NCI-H2227 (cell line): ENCODE measurements at regions not wholly inside any gene's neighbourhood (a gene's known extent, or its start where the extent isn't known, plus 50 kb on each side); places are given as distances from the start of the nearest gene placed in this dataset.
A peak's percentile ranks its signal among the peaks of the same experiment; 100 is the strongest.
"Not testable (repeated sequence)": the region's sequence is repeated elsewhere in the genome, so short reads cannot be mapped to it uniquely, and the experiment has no call there.

Experiments used
- DNase-seq: peaks from one replicate; lab custom pipeline; 2025; ENCODE audit not compliant: unreplicated experiment; lab: John Stamatoyannopoulos, UW

DNA sequence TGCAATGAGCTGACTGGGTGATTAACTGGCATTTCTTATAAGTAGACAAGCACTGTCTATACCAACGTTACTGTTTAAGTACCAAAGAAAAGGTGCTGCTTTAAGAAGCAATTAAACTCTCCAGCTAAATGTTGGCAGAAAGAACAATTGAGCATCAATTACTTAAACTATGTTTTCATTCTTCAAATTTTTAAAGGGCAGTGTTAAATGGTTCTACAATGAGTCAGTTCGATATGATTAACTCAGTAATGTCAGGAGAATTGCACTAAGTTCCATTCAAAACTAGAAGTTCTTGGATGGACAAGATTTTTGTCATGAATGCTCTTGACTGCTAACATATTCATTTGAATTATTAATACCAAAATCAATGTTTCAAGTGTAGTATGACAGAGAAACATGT lies 593.7 kb downstream of the DNAH5 start:
- DNase-seq, result no peak

DNA sequence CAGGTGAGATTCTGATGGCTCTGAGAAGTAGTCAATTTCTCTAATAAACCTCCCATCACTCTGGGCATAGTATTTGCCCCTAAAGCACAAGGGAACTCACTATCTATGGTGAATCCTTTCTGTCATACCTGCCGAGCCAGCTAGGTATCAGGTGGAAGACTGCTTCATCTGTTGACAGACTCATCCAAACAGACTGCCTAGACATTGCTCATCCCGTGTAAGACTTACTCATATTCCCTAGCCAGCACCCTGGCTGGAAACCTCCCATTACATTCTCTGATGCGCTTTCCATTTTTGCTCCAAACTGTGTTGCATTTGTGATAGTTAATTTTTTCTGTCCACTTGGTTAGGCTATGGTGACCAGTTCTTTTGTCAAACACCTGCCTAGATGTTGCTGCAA lies 595.9 kb downstream of the DNAH5 start:
- no peak for DNase-seq

DNA sequence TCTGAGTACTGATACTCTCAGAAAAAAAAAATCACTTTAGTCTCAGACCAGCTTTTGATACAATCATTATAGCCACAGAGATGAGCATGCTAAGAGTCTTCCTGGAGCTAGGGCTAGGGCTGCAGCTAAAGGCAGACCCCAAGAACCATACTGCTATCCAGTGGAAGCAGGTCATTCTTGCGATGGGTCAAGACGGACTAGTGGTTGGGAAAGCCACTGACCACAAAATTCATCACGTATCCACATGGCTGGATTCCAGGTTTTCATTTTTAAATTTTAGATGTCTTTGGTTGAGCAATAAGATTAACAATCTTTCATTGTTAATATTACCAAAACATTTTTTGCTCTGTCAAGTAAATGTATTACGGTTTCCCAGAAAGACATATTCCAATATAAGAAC lies 598.1 kb downstream of the DNAH5 start:
- DNase-seq, result no peak

DNA sequence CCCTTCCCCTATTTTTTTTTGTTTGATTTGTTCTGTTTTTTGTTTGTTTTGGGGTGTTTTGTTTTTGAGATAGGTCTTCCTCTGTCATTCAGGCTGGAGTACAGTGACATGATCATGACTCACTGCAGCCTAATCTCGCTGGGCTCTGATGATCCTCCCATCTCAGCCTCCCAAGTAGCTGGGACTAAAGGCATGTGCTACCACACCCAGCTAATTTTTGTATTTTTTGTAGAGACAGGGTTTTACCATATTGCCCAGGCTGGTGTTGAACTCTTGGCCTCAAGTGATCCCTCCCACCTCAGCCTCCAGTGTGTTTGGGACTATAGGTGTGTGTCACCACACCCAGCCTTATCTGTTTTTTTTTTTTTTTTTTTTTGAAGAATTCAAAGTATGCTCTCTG lies 605.4 kb downstream of the DNAH5 start:
- DNase-seq, result no peak

DNA sequence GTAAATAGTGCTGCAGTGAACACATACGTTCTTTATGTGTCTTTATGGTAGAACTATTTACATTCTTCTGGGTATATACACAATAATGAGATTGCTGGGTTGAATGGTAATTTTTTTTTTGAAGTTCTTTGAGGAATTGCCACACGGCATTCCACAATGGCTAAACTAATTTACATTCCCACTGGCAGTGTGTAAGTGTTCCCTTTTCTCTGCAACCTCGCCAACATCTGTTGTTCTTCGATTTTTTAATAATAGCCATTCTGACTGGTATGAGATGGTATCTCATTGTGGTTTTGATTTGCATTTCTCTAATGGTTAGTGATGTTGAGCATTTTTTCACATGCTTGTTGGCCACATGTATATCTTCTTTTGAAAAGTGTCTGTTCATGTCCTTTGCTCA lies 609.5 kb downstream of the DNAH5 start:
- not testable (repeated sequence) for DNase-seq

DNA sequence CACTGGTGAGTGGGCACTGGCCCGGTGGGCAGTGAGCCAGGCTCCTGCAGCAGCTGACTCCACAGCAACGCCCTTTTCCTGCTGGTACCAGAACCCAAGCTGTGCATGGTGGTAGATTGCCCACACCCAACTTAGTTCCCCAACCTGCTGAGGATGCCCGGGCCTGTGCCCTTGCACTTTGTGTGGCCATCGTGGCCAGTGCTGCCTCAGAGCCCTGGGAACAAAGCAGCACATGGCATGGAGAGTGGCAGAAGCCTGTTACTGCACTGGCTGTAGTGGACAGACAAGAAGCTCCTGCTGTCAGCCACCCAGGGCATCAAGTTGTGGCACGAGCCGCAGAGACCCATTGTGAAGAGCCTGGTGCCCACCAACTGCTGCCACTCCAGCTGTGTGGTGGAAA lies 612.9 kb downstream of the DNAH5 start:
- no peak for DNase-seq

DNA sequence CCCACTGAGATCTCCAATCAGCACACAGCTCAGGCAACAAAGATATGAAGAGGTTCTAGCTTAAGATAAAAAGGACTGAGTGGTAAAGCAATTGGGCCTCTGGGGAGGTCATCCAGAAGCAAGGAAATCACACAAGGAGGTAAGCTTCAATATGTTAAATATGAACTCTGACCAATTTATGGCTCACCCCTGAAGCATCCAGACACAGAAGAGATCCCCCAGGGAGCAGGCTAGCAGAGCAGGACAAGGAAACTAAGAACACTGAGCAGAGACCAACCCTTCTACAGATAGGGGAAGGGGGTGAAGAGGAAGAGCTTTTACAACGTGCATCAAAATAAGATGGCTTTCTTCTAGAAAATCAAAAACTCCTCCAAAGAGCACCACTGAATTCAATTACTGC lies 616.2 kb downstream of the DNAH5 start:
- DNase-seq, result no peak

DNA sequence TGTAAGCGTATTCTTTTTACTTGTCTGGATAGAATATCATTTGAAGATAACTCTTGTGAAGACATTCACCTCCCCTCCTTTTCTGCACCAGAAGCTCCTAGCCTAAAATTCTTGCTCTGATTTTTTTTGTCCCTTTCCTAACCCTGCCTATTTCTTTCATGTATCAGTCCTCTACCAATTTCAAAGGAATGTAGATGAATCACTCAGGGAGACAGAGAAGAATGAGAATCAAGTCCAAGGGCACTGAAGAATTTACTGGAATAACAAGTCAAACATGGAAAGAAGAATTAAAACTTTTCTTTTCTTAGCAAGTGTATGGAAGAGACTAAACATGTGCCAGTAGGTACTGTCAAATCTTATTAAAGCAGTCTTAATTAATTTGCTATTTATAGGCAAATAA lies 618.7 kb downstream of the DNAH5 start:
- DNase-seq, result no peak

DNA sequence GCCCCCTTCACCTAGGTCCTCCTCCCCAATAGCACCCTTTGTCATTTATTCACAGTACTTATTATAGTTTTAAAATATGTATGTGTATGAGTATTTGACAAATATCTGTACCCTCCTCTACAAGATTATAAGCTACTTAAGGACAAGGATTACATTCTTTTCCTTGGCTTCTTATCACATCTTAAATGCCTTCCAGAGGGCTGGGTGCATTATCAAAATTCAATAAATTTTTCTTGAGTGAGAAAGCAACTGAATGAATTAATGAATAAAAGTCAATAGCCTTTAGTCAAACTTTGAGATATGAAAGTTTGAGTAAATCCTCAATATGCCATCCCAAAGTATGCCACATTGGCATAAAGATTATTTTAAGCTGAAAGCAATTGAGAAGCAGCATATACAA lies 621.7 kb downstream of the DNAH5 start:
- no peak for DNase-seq

DNA sequence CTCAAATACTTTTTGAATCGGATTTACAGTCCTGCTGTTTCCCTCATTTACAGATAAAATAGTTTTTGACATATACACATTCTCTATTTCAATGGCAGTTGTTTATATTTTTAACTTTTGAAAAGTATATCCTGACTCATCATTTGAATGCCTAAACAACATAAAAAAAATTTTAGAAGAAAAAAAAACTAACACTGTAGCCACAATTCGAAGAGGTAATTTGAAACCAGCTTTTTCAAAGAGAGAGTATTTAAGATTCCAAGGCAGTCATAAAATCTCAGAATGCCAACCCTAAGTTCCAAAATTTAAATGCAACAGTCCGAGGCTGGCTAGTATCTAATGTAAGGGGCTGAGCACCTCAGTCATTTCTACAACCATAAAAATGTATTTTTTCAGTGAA lies 626.8 kb downstream of the DNAH5 start:
- DNase-seq, result no peak

DNA sequence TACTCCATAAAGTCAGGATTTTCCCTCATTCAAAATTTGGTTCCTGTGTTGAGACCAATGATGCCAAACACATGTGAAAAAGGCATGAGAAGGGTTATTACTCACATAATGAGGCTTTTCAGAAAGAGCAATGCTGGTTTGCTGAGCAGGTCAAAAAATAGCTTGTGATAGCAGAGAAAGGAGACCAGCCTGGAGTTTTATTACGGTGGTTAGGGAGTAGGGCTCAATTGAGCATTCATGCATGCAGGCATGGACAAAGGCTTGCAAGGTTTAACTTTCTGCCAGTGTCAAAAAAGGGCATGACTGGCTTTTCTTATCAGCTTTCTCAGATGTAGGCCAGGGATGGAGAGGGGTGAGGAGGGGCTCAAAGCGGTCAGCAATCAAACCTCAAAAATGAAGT lies 628.3 kb downstream of the DNAH5 start:
- no peak for DNase-seq

DNA sequence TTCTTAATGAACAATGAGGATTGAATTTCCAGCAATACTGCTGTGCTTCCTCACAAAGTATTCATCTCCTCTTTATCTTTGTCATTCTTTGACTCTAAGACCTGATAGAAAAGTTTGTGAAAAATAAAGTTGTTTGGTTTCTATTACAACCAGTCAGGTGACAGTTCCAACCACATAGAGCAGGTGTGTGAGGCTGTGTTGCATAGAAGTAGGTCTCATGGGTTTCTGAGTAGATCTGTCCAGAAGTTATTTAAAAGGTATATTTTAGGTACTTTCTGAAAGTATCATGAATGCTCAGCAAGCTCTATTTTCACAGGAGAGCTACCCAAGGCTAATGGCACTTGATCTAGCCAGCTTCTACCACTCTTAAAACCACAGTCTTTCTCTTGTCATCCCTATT lies 637.0 kb downstream of the DNAH5 start:
- no peak for DNase-seq

DNA sequence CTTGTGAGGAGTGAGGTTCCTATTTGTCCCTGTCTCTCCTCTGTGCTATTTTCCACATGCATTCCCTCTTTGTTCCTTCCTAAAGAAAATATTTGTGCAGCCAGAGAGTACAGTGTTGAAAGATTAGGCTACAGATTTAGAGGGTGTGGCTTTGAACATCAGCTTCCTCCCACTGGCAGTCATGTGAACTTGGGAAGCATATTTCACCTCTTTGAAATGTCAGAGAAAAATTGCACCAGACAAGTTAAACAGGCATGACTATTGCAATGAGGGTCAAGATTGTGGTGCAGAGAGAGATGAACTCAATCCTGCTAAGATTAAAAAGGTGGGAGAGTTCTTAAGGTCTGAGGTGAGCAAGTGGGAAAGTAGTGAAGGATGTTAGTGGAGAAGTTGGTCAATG lies 641.0 kb downstream of the DNAH5 start:
- DNase-seq, result no peak

DNA sequence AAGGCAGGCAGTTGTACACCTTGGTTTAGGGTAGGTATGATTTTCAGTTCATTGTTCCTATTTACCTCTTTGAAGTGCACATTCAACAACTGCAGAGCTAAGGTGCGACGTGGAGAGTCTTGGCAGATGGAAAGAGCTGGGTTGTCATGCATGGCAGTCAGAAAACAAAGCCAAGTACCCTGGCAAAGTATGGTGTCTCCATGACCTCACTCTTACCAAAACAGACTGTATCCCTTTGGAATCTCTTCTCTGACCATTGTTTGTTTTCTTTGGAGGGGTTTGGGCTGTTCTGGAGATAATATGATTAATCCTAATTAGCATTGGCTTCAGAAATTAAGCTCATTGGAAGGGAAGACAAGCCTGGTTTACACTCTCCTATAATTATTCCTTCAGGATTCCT lies 665.7 kb downstream of the DNAH5 start:
- no peak for DNase-seq

DNA sequence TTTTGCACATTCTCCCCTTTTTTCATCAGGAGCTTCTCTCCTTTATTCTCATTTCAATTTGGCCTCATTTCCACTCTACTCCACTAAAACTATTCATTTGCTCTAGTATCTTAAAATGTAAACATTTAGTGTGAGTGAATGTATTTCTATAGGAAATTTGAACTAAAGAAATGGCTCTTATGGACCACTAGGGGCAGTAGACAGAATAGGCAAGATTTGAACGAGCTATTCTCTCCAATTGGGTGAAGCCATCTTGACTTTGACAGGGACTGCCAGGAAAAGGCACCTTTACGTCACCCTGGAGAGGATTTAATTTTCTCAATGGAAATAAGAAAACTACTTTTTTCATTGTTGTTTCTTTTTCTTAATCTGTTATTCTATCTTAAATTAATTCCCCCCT lies 666.3 kb downstream of the DNAH5 start:
- DNase-seq, result no peak

DNA sequence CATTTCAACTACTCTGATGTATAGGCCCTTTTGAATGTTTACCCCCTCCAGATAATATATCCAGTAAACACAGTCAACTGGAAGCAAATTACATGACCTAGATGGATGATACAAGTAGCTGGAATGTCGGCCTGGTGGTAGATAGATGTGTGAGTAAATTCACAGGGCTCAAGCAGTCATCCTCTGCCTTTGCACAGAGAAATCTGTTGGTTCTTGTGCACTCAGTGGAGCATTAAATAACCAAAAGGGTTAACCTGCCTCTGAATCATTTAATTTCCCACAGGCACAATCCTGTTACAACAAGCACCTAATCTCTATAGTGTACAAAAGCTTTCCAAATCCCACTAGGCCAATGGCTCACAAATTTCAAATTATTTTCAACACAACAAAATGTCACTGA lies 668.3 kb downstream of the DNAH5 start:
- DNase-seq, result no peak

DNA sequence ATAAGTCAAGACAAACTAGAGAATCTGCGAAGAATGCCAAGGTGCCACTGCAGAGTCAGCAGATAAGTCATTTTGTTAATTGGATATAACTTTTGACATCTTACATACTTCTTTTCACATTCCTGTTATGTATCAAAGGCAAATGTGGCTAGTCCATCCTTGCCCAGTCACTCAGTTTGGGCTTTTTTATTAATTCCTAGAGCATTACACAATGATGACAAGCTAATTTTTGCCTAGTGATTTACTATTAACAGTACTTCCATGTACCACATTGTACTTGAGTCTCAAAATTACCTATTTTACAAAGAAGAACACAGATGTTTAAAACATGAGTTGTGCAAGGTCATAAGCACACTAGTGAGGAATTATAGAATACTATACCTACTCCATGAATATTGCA lies 680.8 kb downstream of the DNAH5 start:
- DNase-seq, result no peak

DNA sequence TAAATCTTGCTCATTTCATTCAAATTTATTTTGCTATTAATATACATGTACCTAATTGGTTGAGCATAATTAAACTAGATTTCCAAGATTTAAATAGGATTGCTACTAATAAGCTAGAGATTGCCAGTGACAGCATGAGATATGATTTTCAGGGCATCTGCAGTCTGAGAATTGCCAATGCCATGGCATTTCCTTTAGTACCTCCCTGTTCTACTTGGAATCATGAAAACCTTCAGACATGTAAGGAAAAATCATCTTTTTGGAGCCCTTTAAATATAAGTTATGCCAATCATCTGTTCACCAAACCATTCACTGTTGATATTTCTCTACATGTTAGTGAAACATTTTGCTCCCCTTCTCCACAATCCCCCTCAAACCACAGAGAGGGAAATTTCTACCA lies 691.4 kb downstream of the DNAH5 start:
- no peak for DNase-seq

DNA sequence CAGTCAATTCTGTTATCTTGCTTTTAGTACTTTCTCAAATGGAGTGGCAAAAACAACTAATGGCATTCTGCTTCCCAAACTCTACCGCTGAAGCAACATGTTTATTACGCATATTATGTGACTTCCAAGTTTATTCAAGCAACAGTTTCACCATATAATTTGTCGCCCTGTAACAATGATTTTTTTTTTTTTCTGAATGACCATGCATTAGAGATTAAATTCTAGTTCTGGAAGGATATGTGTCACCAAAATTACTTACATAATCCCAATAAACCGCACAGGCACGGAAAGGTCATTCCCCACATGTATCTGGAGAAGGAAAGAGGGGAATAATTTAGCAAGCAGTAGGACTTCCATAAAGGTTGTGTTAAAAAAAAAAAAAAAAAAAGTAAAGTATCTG lies 691.8 kb downstream of the DNAH5 start:
- no peak for DNase-seq

DNA sequence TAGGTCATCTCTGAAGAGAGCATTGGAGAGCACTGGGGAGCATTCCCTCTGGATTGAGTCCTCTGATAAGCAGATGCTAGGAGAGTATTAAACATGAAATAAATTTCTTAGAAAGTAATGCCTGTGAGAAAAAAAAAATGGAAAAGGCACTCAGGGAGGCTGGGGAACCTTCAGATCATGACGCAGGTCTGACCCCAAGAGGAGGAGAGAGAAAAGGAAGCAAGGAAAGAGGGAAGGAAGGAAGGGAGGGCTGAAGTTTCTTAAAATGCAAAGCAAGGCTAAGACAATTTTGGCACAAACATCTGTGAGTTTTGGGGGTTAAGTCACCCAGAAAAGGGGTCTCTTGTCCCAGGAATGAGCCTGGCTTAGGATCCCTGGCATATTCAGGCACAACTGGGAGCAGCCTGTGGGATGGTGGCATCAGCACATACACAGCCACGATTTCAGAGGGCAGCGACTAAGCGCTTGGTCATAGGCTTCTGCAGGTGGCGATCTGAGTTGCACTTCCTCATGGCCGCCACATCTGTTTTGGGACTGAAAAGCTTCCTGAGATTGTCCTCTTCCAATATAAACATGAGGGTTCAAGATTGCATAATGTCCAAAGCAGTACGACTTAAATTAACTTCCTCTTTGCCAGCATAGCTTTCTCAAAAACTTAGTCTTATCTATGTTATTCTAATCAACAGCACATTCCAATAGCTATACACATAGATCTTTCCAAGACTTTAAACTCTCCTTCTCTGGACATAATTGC lies 692.7 kb downstream of the DNAH5 start:
- no peak for DNase-seq

DNA sequence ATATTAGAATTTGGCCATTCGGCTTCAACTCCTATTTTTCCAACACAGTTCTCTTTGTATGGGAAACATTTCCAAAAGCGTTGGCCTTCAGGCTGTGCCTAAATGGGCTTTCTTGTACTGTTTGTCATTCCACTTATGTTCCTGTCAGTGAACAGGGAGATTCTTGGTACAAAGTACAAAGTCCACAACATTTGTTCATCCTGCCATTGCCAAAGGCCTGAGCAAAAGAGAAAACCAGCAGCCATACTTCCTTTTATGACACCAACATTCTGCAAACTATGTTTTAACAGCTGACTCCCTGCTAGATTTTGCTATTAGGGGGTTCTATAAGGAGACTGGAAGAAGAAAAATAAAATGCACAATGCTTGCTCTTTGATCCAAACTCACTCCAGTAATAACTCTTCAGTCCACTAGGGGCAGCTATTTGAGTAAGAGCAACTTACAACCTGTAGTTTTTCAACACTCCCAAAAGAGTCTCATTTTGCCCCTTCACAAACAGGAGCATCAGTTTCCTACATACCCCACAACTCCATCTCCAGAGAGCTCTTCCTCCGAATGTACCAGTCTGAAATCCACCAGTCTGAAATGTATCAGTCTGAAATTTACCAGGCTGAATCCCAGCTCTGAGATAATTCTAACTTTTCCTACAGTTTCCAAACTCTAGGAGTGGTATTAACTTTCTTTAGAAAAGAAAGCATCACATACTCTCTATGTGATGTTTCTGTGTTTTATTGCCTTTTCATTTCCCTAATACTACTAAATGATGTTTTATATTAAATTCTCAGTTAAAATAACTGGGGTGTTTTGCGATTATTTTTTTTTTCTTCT lies 693.8 kb downstream of the DNAH5 start:
- DNase-seq, result peak; percentile 12

DNA sequence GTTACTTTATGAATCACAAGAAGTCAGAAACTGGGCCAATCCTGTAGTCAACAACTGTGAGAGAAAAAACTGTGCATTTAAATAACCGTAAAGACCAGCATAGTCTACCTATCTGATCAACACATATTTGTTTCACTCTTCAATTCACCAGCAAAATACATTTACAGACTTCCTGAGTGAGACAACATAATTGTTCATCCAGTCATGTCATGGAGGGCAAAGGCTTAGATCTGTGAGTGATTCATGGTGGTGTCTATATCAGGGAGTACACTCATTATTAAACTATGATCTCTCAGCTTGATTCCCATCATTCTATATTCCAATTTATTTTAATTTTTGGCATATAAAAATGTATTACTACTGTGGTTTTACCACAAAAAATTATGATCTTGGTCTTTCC lies 694.6 kb downstream of the DNAH5 start:
- DNase-seq, result no peak

DNA sequence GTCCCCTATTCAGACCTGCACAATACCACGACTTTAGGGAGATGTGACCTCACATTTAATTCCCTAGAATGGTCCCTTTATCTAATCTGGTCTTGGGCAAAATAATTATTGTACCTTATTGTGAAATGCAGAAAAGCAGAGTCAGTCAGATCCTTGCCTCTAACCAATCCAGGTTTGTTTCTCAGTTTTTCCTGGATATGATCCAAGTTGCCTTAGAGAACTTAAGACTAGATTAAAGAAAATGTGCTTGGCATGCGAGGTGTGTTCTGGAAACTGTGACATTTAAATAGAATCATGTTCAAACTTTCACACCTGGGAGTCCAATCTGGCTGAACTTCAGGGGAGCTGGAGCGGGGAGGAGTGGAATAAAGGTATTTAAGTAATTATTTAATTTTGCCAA lies 696.2 kb downstream of the DNAH5 start:
- no peak for DNase-seq
